ELR (cell line): ENCODE measurements at regions not wholly inside any gene's neighbourhood (a gene's known extent, or its start where the extent isn't known, plus 50 kb on each side); places are given as distances from the start of the nearest gene placed in this dataset.

Experiments used
- DNase-seq: peaks from one replicate; pipeline ENCODE4 v3.0.0-alpha.2; 2015; ENCODE audit warnings: low read depth

GRCh38 chr6:164152611-164153010 is 738.1 kb downstream of the QKI start:
- no peak for DNase-seq

GRCh38 chr6:164151161-164152120 is 736.9 kb downstream of the QKI start:
- DNase-seq, result no peak

GRCh38 chr6:164150232-164150631 is 735.7 kb downstream of the QKI start:
- DNase-seq, result no peak

- peak; percentile 26 for DNase-seq
Measured at GRCh38 chr6:164148788-164149187, 734.3 kb downstream of the QKI start.

- no peak for DNase-seq
Measured at GRCh38 chr6:164144316-164144715, 729.8 kb downstream of the QKI start.

- DNase-seq, result no peak
Measured at GRCh38 chr6:164142322-164142721, 727.8 kb downstream of the QKI start.

GRCh38 chr6:164135511-164136132 is 721.1 kb downstream of the QKI start:
- DNase-seq, result no peak

- no peak for DNase-seq
Measured at GRCh38 chr6:164133095-164133494, 718.6 kb downstream of the QKI start.

GRCh38 chr6:164130585-164130984 is 716.1 kb downstream of the QKI start:
- no peak for DNase-seq

GRCh38 chr6:164130151-164130550 is 715.6 kb downstream of the QKI start:
- no peak for DNase-seq

- no peak for DNase-seq
Measured at GRCh38 chr6:164129218-164129617, 714.7 kb downstream of the QKI start.

- no peak for DNase-seq
Measured at GRCh38 chr6:164128101-164128500, 713.6 kb downstream of the QKI start.

GRCh38 chr6:164124986-164125385 is 710.5 kb downstream of the QKI start:
- peak; percentile 12 for DNase-seq

- no peak for DNase-seq
Measured at GRCh38 chr6:164124473-164124872, 710.0 kb downstream of the QKI start.

- DNase-seq, result no peak
Measured at GRCh38 chr6:164122109-164122508, 707.6 kb downstream of the QKI start.

GRCh38 chr6:164121527-164121926 is 707.0 kb downstream of the QKI start:
- DNase-seq, result no peak

GRCh38 chr6:164114651-164115050 is 700.1 kb downstream of the QKI start:
- no peak for DNase-seq

GRCh38 chr6:164114051-164114450 is 699.5 kb downstream of the QKI start:
- no peak for DNase-seq

- DNase-seq, result no peak
Measured at GRCh38 chr6:164113637-164114036, 699.1 kb downstream of the QKI start.

- DNase-seq, result peak; percentile 35
Measured at GRCh38 chr6:164109770-164110140, 695.2 kb downstream of the QKI start.

GRCh38 chr6:164108869-164109769 is 694.6 kb downstream of the QKI start:
- DNase-seq, result peak; percentile 56

- no peak for DNase-seq
Measured at GRCh38 chr6:164108092-164108491, 693.6 kb downstream of the QKI start.
